ENCODE measurements at regions not wholly inside any gene's neighbourhood (a gene's known extent, or its start where the extent isn't known, plus 50 kb on each side); places are given as distances from the start of the nearest gene placed in this dataset.

- no peak for TF ChIP-seq CTCF (conservative IDR thresholded peaks at IDR 0.05; ENCODE audit: low read length)
- TF ChIP-seq EZH2phosphoT487 (IDR thresholded peaks at IDR 0.05; ENCODE audit: borderline replicate concordance, low read depth, low read length): no peak
Observed at GRCh38 chr1:219553934-219554502, 58.9 kb downstream of the ZC3H11B start.
